ENCODE measurements at regions not wholly inside any gene's neighbourhood (a gene's known extent, or its start where the extent isn't known, plus 50 kb on each side); places are given as distances from the start of the nearest gene placed in this dataset.

DNA sequence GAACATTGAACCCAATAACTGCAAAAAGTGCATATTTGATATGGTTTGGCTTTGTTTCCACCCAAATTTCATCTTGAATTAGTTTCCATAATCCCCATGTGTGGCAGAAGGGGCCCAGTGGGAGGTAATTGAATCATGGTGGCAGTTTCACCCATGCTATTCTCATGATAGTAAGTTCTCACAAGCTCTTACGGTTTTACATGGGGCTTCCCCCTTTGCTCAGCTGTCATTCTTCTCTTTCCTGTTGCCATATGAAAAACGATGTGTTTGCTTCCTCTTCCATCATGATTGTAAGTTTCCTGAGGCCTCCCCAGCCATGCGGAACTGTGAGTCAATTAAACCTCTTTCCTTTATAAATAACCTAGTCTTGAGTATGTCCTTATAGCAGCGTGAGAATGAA lies 127.6 kb downstream of the CHD9NB start:
- TF ChIP-seq, protein P1, sequence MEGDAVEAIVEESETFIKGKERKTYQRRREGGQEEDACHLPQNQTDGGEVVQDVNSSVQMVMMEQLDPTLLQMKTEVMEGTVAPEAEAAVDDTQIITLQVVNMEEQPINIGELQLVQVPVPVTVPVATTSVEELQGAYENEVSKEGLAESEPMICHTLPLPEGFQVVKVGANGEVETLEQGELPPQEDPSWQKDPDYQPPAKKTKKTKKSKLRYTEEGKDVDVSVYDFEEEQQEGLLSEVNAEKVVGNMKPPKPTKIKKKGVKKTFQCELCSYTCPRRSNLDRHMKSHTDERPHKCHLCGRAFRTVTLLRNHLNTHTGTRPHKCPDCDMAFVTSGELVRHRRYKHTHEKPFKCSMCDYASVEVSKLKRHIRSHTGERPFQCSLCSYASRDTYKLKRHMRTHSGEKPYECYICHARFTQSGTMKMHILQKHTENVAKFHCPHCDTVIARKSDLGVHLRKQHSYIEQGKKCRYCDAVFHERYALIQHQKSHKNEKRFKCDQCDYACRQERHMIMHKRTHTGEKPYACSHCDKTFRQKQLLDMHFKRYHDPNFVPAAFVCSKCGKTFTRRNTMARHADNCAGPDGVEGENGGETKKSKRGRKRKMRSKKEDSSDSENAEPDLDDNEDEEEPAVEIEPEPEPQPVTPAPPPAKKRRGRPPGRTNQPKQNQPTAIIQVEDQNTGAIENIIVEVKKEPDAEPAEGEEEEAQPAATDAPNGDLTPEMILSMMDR (IDR thresholded peaks at IDR 0.05; ENCODE audit: insufficient read depth, low read depth, low read length), result no peak
- TF ChIP-seq EZH2 (IDR thresholded peaks at IDR 0.05; ENCODE audit: insufficient read depth, low read length), result no peak

Data from astrocyte (in vitro differentiated cells and primary cell).